ENCODE measurements at regions not wholly inside any gene's neighbourhood (a gene's known extent, or its start where the extent isn't known, plus 50 kb on each side); places are given as distances from the start of the nearest gene placed in this dataset.
A peak's percentile ranks its signal among the peaks of the same experiment; 100 is the strongest.
"Not testable (repeated sequence)": the region's sequence is repeated elsewhere in the genome, so short reads cannot be mapped to it uniquely, and the experiment has no call there.

DNA sequence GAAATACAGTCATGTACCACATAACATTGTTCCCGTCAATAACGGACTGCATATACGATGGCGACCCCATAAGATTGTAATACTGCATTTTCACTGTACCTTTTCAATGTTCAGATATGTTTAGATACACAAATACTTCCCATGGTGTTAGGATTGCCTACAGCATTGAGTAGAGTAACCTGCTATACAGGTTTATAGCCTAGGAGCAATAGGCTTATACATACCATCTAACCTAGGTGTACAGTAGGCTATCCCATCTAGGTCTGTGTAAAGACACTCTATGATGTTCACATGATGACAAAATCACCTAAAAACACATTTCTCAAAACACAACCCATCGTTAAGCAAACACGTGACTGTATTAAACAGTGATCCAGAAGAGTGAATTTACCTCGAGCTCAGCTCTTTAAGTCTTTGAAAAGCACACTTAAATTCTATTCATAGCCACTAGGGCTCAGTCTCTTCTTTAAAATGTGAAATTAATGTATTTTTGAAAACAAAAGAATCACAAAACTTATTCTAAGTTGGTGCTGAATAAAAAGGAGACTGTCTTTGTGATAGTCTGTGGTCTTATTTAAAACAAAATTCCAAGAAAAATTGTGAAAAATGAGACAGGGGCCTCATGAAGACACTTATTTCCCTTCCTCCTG lies 239.1 kb upstream of the ARID2 start:
- no peak for DNase-seq

DNA sequence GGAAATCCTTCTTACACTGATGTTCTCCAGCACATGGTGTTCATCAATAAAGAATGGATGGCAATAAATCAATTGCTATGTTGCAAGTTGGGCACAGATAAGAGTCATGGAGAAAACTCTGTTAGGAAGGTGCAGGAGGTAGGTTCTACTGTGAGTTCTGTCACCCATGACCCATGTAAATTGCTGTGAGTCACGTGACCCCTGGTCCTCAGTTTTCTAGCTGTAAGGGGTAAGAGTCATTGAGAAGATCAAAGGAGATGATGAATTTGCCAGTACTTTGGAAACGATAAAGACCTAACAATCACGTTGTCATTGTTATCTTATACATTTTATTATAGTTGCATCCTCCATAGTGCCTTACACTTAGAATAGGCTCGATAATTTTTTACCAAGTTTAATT lies 235.2 kb upstream of the ARID2 start:
- no peak for DNase-seq

DNA sequence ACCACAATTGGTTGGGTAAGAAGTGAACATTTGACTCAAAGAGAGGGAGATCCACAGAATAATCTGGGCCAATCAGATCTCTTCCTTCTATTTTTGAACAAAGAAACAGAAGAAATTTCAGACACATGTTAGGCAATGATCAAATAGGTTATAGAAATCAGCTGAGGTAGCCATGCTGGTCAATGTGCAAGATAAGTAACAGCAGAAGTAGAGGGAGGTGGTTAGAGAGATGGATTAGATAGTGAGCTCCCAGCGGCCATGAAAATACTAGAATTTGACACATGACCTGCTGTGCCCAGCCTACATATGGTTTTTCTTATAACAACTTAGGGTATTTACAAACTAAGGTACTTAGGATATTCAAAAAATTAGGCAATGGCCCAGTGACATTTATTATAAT lies 230.9 kb upstream of the ARID2 start:
- no peak for DNase-seq

DNA sequence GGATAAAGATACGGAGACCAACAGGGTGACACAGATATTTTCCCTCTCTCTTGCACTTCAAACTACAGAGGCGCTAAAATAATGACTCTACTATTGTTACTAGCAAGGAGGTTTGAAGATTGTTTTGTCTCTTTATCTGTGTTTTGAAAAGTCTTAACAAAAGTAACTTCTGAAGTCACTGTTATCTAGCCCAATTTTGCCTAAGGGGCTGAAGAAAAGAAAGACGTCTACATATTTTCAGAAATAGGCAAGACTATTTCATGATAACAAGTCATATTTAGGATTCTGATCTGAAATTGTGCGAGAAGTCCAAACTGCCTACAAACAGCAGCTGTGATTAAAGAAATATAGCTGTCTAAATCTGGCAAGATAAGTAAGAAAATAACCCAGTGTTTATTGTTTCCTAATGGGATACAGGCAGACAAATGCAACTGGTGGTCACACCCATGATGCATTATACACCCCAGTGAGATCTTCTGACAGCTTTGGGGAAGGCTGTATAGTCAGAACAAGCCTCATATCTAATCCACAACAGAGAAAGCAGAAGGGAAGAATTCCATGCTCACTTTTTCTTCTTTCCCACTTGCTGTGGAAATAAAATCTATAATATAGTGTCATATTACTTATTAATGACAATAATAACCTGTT lies 226.9 kb upstream of the ARID2 start:
- no peak for DNase-seq

DNA sequence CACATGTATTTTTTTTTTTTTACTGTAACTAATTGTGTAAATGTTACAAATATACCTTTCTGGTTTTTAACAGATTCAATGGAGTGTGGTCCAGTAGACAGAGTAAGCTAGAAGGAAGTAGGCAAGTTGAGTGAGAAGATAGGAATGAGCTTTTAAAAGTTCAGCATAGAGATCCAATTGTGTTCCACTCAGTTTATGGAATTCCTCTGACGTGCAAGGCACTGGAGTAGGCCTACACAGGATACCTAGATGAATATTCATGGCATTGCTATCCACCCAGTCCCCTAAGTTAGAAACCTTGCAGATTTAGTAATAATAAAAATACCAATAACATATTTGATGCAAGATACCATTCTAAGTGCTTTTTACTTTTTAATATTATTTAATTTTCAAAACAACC lies 225.6 kb upstream of the ARID2 start:
- no peak for DNase-seq

DNA sequence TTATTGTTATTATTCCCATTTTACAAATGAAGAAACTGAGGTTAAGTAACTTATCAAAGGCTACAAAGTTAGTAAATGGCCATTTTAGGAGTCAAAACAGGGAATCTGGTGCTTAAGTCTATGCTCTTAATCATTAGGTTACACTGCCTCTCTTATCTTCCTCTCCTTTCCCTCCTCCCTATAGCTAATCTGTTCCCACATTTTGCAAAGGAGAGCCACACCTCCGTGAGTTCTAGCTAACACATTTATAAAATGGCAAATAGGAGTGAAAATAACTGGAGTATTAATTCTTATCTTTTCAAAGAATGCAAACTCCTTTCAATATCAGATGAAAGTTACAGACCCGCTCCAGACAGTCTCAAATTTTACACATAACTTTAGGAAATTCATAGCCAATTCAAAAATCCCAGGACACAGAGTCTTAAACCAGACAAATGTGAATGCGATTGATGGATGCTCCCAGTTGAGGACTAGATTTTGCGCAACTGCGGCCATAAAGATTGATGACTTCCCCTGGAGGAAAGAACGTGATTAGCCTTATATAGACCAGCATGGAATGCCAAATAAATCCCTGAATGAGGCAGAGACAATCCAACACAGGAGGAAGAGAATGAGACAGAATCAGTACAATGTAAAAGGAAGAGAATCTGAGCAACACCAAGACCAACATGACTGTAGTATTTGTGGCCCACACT lies 225.0 kb upstream of the ARID2 start:
- DNase-seq: no peak

DNA sequence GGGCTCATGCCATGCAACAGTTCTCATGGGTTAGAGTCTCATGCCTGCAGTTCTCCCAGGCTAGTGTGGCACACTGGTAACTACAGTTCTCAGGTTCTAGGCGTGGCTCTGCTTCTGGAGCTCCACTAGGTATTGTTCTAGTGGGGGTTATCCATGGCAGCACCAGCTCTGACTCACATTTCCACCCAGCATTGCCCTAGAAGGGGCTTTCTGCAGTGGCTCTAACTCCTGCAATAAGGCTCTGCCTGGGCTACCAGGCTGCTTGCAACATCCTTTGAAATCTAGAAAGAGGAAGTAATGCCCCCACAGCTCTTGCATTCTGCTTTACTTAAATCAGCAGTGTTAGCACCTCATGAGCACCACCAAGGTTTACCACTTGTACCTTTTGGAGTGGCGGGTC lies 220.3 kb upstream of the ARID2 start:
- no peak for DNase-seq

DNA sequence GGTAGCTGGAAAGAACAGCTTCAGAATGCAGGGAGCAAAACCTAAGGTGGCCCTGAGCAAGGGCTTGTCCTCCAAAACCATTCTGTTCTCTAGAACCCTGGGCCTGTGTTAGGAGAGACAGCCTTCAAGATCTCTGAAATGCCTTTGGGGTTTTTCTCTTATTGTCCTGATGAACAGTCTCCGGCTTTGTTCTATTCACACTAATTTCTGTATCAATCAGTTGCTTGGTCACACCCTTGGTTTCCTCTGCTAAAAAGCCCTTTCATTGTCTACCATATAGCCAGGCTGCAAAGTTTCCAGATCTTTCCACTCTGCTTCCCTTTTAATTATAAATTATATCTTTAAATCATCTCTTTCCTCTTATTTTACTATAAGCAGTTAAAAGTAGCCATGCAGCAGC lies 219.9 kb upstream of the ARID2 start:
- DNase-seq: no peak

DNA sequence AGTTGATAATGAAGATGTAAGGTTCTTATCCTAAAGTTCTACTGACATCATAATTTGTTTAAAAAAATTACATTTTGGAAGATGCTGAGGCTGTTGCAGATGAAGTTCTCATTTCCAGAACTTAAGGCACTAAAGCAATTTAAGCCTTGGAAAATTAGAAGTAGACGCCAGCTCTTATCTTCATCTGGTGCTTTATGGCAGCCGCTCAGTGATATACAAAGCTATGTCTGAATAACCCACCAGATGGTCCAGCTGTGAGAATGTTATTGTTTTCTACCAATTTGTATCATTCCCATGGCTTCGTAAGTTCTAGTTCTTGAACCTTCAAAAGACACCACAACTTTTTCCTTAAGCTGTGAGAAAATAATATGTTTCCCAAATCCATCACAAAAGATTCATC lies 212.1 kb upstream of the ARID2 start:
- no peak for DNase-seq

DNA sequence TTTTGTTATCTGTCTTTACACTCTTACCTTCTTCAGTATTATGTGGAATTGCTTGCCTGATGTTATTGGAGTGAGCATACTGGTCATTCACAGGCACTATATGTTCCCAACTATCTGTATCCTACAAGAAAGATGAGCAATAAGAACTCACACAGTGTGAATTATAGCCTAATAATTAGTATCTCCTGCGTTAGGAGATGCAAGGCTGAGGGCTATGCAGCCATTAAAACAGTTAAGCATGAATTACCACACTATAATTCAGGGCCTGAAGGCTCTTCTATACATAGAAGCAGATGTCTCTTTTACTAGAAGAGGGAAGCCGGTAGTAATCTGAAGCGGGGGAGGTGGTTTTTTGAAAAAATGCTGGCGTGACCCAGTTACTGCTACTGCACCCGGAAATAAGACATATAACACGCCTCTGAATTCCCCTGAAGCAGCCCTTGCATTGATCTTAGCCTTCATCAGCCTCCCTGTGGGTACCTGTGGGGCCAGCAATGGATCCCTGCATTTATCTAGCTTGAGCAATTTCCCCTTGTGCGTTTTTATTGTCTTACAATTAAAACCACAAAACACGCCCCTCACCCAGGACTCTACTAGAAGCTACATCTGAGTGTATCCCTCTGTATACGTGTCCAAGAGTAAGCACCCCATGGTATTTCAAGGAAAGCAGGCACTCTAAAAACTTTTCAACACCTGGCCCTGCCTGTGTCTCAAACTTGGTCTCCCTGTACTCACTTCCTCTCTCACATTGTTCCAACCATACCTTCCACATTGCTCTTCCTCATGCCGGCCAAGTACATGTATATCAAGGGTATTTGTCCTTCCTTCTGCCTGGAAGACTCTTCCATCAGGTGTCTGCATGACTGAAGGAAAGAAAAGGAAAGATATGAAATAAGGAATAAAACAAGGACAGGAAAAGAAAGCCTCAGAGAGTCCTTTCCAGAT lies 210.9 kb upstream of the ARID2 start:
- DNase-seq: no peak

DNA sequence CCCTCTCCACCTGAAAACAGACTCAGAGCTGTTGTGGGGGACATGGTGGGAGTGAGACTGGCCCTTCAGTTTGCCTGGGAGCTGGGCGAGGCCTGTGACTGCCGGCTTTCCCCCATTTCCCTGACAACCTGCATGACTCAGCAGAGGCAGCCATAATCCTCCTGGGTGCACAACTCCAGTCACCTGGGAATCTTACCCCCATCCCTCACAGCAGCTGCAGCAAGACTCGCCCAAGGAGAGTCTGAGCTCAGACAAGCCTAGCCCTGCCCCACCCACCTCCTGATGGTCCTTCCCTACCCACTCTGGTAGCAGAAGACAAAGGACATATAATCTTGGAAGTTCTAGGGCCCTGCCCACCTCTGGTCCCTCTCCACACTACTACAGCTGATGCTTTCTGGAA lies 207.3 kb upstream of the ARID2 start:
- no peak for DNase-seq

DNA sequence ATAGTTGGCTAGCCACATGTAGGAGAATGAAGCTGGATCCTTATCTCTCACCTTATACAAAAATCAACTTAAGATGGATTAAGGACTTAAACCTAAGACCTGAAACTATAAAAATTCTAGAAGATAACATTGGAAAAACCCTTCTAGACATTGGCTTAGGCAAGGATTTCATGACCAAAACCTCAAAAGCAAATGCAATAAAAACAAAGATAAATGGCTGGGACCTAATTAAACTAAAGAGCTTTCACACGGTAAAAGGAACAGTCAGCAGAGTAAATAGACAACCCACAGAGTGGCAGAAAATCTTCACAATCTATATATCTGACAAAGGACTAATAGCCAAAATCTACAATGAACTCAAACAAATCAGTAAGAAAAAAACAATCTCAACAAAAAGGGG lies 202.7 kb upstream of the ARID2 start:
- not testable (repeated sequence) for DNase-seq

DNA sequence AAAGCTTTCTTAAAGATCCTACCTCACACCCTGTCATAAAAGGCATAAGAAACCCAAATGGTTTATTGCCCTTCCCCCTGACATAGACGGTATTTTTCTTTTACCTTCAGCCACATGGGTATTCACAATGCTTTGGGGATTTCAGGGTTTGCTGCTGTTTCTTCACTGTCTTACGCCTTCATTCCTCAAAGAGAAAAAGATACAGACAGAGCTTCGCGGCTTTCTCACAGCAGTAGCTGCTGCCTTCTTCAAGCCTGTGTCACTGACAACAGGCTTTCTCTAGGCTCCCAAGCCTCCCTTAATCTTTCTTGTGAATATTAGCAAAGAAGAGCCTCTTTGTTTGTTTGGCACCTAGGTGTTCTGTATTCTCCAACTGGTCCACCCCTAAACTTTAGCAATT lies 197.4 kb upstream of the ARID2 start:
- DNase-seq: no peak

DNA sequence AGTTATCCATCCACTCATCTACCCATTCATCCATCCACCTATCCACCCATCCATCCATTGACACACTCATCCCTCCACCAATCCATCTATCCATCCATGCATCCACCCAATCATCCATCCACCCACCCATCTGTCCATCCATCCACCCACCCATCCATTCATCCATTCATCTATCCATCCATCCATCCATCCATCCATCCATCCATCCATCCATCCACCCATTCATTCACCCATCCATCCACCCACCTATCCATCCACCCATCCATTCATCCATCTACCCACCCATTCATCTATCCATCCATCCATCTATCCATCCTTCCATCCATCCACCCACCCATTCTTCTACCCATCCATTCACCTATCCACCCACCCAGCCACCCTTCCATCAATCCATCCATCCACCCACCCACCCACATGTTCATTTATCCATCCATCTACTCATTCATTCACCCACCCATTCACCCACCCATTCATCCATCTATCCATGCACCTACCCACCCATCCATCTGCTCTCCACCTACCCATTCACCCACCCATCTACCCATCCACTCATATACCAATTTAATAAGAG lies 193.8 kb upstream of the ARID2 start:
- no peak for DNase-seq

DNA sequence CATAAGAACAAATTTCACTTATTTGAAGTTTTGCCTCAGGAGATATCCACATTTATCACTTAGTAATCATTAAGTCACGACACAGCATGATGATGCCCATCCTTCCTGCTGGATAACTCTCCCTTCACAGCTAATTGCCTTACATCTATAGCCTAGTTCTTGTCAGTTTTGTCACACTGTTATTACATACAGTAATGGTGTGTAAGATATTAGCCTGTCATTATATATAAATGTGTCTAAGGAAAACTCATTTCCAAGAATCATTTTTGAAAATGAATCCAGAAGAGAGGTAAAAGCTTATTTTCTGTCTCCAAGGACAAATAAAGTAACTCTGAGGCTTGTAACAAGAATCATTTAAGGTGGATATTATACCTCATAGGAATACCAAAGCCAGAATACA lies 193.2 kb upstream of the ARID2 start:
- DNase-seq: no peak

DNA sequence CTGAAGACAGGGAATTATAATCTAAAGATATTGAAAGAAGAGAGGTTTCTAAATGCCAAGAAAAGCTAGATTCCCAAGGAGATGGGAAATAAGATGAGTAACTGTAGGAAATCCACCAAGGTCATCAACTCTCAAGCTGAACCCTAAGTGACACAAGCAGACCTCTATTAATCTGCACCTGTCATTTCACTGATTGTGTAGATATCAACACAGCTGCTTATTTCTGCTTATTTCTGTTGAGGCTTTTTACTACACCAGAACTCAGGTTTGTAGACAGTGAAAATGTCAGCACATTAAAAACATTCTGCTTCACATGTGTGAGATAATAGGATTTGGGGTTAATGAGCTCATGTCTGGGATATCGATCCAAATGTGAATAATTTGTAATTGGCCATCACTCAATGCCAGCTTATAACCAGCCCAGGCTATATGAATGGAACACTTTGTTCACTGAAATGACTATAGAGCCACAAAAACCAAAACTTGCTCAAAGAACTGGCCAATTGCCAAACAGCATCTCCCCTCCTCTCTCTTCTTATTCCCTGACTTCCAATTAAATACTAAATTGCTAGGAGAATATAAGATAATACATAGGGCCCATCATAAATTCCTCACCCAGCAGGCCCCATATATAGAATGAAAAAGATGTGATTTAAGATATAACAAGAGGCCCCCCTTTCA lies 188.7 kb upstream of the ARID2 start:
- no peak for DNase-seq

DNA sequence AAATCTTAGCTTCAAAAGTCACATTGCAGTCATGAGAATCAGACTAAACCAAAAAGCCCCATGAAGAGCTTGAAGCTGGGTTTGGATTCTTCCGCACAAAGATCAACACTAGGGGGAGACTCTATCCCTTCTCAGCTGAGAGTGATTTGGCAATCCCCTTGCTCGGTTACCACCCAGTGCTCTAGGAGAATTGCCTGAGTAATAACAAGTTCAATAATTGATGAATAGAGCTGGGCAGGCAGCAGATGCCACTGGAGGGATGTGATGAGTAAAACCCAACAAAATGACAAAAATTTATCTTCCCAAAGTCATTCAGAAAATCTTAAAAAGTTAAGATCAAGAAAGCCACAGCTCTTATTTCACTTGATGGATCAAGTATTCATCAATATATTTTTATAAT lies 185.6 kb upstream of the ARID2 start:
- DNase-seq: peak; percentile 31

DNA sequence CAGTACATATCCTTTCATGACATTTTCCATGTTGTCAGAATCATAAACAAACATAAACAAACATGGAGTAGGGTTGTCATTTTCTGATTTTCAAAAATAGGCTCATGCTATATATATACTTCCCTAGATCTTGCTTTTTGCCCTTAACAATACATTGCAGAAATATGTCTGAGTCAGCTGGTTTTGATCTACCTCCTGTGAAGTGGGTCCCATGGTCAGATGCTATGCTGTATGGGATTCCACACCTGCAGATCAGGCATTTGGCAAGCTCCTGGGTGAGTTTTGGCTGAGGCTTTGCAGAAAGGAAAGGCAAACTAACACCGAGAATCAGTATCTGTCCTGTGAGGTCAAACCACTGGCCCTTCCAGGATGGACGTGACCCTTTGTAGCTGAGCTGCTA lies 183.0 kb upstream of the ARID2 start:
- no peak for DNase-seq

DNA sequence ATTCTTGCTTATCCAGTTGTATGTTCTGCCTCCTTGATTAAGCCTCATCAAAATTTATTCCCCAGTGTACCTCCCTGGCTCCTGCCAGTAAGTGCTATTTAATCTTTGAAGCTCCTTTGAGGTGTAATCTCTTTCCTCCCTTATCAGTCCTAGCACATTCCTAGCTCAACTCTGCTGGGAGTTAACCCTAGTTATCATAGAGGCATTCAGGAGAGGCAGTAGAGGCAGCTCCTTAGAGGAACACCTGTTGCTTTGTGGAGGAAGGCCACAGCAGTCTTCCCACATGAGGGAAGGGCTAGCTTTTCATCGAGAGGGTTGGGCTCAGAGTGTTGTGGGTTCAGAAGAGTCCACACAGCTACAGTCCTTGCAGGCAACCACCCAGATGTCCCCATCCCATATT lies 182.4 kb upstream of the ARID2 start:
- no peak for DNase-seq

DNA sequence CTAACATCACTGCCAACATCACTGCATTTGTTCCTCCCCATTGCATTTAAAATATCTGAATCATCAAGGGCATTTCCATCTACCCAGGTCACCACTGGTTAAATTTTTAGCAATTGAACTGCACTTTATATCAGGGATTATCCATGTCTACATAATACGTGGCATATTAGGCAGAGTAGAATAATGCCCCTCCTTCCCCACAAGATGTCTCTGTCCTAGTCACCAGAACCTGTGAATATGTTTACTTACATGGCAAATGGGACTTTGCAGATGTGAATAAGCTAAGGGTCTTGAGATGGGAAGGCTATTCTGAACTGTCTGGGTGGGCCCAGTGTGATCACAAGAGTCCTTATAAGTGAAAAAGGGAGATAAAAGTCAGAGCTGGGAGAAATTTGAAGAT lies 181.7 kb upstream of the ARID2 start:
- DNase-seq: no peak

DNA sequence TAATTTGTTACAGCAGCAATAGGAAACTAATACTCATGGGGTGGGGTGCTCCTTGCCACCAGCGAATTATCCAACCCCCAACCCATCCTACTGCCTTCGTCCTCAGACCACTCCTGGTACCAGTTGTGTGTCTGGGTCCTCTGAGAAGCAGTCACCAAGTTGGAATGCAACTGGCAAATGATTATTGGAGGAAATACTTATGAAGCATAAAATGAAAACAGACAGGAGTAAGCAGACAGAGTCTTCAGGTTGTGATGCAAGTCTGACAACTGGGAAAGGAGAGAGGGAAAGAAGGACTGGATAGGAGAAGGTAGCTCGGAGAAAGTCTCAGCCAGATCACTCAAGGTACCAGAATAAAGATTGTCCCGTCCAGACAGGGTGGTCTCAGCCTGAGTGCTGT lies 181.1 kb upstream of the ARID2 start:
- no peak for DNase-seq

DNA sequence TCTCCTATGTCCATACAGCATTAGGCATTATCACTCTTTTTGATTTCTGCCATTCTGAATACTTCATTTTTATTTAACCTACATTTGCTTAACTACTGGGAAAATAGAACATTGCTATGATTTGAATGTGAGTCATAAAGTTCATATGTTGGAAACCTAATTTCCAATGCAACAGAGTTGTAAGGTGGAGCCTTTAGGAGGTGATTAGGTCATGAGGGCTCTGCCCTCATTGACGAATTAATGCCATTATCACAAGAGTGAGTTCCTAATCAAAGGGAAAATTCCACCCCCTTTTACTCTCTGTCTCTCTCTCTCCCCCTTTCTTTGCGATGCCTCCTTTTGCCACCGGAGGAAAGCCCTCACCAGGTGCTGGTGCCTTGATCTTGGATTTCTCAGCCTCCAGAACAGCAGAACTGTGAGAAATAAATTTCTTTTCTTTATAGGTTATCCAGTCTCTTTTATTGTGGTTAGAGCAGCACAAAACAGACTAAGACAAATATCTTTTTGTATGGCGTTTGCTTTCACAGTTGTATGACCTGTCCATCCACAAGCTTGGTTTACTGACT lies 180.1 kb upstream of the ARID2 start:
- DNase-seq: no peak
